MM.1S (cell line): ENCODE measurements at regions not wholly inside any gene's neighbourhood (a gene's known extent, or its start where the extent isn't known, plus 50 kb on each side); places are given as distances from the start of the nearest gene placed in this dataset.

ENCODE experiments used
- EZH2 ChIP-seq: fragments of 300-600 bp; sonication (generic); optimal IDR thresholded peaks from 2 replicates; pipeline ENCODE3; 2017; ENCODE audit warnings: low read depth, mild to moderate bottlenecking, antibody characterized with exemption, low read length, mixed read lengths
- EZH2phosphoT487 ChIP-seq: fragments of 300-600 bp; sonication (generic); IDR thresholded peaks from 2 replicates; pipeline ENCODE4 v1.6.1; 2018; ENCODE audit warnings: antibody characterized with exemption, low read length
- TF ChIP-seq, protein P1 (sequence below): fragments of 300-600 bp; sonication (generic); IDR thresholded peaks from 2 replicates; pipeline ENCODE4 v1.5.1; 2016; ENCODE audit warnings: antibody characterized with exemption, low read length, mixed read lengths

DNA sequence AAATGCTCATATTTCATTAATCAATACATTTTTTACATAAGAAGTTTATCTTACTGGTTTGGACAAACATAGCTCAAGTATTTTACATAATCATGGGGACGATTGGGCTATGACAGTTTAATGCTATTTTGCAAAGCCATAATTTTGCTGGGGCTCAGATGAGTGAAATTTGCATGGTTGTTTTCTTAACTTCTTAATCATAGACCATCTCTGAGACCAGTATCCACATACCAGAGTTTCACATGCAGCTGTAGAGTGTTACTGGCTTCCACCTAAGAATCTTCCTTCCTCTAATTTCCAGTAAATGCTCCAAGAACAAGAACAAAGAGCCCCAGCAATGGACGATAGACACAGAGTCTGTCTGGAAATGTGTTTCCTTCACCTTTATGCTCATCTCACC lies 303.0 kb upstream of the TMEM132C start:
- TF ChIP-seq, protein P1, sequence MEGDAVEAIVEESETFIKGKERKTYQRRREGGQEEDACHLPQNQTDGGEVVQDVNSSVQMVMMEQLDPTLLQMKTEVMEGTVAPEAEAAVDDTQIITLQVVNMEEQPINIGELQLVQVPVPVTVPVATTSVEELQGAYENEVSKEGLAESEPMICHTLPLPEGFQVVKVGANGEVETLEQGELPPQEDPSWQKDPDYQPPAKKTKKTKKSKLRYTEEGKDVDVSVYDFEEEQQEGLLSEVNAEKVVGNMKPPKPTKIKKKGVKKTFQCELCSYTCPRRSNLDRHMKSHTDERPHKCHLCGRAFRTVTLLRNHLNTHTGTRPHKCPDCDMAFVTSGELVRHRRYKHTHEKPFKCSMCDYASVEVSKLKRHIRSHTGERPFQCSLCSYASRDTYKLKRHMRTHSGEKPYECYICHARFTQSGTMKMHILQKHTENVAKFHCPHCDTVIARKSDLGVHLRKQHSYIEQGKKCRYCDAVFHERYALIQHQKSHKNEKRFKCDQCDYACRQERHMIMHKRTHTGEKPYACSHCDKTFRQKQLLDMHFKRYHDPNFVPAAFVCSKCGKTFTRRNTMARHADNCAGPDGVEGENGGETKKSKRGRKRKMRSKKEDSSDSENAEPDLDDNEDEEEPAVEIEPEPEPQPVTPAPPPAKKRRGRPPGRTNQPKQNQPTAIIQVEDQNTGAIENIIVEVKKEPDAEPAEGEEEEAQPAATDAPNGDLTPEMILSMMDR = no peak
- TF ChIP-seq EZH2 (no peak), EZH2phosphoT487 (no peak)
